ENCODE measurements at regions not wholly inside any gene's neighbourhood (a gene's known extent, or its start where the extent isn't known, plus 50 kb on each side); places are given as distances from the start of the nearest gene placed in this dataset.

DNA sequence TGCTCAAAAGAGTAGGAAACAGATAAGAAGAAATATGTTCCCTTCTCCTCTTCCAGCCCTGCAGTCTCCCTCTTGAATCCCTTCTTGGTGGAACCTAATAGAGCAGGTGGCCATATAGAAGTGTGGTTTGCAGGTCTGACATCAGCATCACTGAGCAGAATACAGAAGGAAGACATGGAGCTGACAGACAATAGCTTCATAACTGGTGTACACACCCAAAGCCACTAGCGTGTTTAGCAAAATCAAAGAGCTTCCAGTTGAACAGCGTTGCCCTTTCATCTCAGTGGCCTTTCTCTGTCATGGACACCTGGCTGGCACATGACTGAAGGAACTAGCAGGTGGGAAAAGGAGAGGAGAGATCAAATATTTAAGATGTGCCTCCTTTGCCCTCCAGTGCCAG lies 245.5 kb downstream of the BAMBI start:
- Mint-ChIP-seq H3K4me1 (no peaks in the 10 kb centered on the region), H3K9me3 (no peaks in the 10 kb centered on the region), H3K36me3 (no peaks in the 10 kb centered on the region), H3K27me3 (ENCODE audit: low read depth in 2 of 2) (peaks cover 2 to 16% of the 10 kb centered on the region in 2 donors), H3K4me3 (no peak overlapping the region), H3K27ac (no peak overlapping the region)
- Histone ChIP-seq H3K4me1 (ENCODE audit: control insufficient read depth, insufficient read depth, low read length) (no peaks in the 10 kb centered on the region), H3K9me3 (ENCODE audit: control insufficient read depth, insufficient read depth, low read length) (no peaks in the 10 kb centered on the region), H3K27ac (ENCODE audit: low read length) (no peak overlapping the region), H3K27me3 (ENCODE audit: control insufficient read depth, insufficient read depth, low read length) (no peaks in the 10 kb centered on the region), H3K4me3 (ENCODE audit: low read length) (no peak overlapping the region), H3K36me3 (ENCODE audit: control insufficient read depth, insufficient read depth, low read length) (no peaks in the 10 kb centered on the region)
- WGBS (ENCODE audit: insufficient coverage): 97% methylated on average over 2 of the region's 2 CpGs
- DNase-seq: no peak
- TF ChIP-seq, protein P1, sequence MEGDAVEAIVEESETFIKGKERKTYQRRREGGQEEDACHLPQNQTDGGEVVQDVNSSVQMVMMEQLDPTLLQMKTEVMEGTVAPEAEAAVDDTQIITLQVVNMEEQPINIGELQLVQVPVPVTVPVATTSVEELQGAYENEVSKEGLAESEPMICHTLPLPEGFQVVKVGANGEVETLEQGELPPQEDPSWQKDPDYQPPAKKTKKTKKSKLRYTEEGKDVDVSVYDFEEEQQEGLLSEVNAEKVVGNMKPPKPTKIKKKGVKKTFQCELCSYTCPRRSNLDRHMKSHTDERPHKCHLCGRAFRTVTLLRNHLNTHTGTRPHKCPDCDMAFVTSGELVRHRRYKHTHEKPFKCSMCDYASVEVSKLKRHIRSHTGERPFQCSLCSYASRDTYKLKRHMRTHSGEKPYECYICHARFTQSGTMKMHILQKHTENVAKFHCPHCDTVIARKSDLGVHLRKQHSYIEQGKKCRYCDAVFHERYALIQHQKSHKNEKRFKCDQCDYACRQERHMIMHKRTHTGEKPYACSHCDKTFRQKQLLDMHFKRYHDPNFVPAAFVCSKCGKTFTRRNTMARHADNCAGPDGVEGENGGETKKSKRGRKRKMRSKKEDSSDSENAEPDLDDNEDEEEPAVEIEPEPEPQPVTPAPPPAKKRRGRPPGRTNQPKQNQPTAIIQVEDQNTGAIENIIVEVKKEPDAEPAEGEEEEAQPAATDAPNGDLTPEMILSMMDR (IDR thresholded peaks at IDR 0.05): no peak
- intact Hi-C loops (cut with micrococcal nuclease): no loop called here
- ATAC-seq: no peak

GRCh38 chr10:28924717-28925116 lies 247.4 kb downstream of the BAMBI start:
- H3K27ac Mint-ChIP-seq: no peak overlapping the region
- no peak overlapping the region for H3K4me3 Mint-ChIP-seq
- TF ChIP-seq, protein P1 (IDR thresholded peaks at IDR 0.05): no peak
- H3K27ac ChIP-seq (ENCODE audit: low read length): no peak overlapping the region
- no peaks in the 10 kb centered on the region for H3K4me1 ChIP-seq (ENCODE audit: control insufficient read depth, insufficient read depth, low read length)
- DNase-seq: no peak
- H3K27me3 ChIP-seq (ENCODE audit: control insufficient read depth, insufficient read depth, low read length): no peaks in the 10 kb centered on the region
- no peaks in the 10 kb centered on the region for H3K9me3 ChIP-seq (ENCODE audit: control insufficient read depth, insufficient read depth, low read length)
- H3K4me3 ChIP-seq (ENCODE audit: low read length): no peak overlapping the region
- no peak for ATAC-seq
- intact Hi-C loops (cut with micrococcal nuclease): no loop called here
- H3K36me3 ChIP-seq (ENCODE audit: control insufficient read depth, insufficient read depth, low read length): no peaks in the 10 kb centered on the region
- WGBS (ENCODE audit: insufficient coverage): 53% methylated on average over 10 of the region's 10 CpGs
- no peaks in the 10 kb centered on the region for H3K4me1 Mint-ChIP-seq
- H3K9me3 Mint-ChIP-seq: no peaks in the 10 kb centered on the region
- H3K36me3 Mint-ChIP-seq: no peaks in the 10 kb centered on the region
- peaks cover 2 to 16% of the 10 kb centered on the region in 2 donors for H3K27me3 Mint-ChIP-seq (ENCODE audit: low read depth in 2 of 2)

DNA sequence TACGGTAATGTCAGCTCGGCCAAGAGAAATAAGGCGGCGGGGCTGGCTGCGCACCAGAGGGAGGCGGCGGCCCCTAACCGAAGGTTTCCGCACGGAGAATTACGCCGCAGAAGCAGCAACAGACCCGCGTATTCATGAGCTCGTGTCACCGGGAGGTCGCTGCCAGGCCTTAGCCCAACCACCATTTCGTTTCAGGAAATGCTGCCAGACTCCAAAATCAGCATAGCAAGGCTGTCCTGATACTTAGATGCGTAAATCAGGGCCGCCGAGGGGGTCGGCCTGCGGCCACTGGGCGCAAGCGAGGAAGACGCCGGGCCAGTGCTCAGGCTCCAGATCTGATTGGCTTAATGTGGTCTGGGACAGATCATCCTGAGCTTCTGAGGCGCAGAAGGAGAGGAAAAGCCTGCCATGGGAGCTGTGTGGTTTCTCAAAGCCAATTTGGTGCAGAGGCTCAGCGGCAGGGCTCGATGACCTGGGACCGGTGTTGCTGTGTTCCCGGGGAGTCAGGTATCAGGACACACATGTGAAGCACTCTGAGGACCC lies 247.9 kb downstream of the BAMBI start:
- TF ChIP-seq, protein P1 (IDR thresholded peaks at IDR 0.05): no peak
- Histone ChIP-seq H3K4me1 (ENCODE audit: control insufficient read depth, insufficient read depth, low read length) (no peaks in the 10 kb centered on the region), H3K27ac (ENCODE audit: low read length) (no peak overlapping the region), H3K36me3 (ENCODE audit: control insufficient read depth, insufficient read depth, low read length) (no peaks in the 10 kb centered on the region), H3K9me3 (ENCODE audit: control insufficient read depth, insufficient read depth, low read length) (no peaks in the 10 kb centered on the region), H3K4me3 (ENCODE audit: low read length) (no peak overlapping the region), H3K27me3 (ENCODE audit: control insufficient read depth, insufficient read depth, low read length) (no peaks in the 10 kb centered on the region)
- no peak for ATAC-seq
- Mint-ChIP-seq H3K4me3 (no peak overlapping the region), H3K27me3 (ENCODE audit: low read depth in 2 of 2) (peaks cover 2 to 16% of the 10 kb centered on the region in 2 donors), H3K9me3 (no peaks in the 10 kb centered on the region), H3K36me3 (no peaks in the 10 kb centered on the region), H3K27ac (no peak overlapping the region), H3K4me1 (no peaks in the 10 kb centered on the region)
- 50% methylated on average over 32 of the region's 32 CpGs for WGBS (ENCODE audit: insufficient coverage)
- no peak for DNase-seq
- intact Hi-C loops (cut with micrococcal nuclease): no loop called here

- 87% methylated on average over 3 of the region's 3 CpGs for WGBS (ENCODE audit: insufficient coverage)
- H3K4me1 Mint-ChIP-seq: no peaks in the 10 kb centered on the region
- H3K27me3 ChIP-seq (ENCODE audit: control insufficient read depth, insufficient read depth, low read length): no peaks in the 10 kb centered on the region
- H3K9me3 ChIP-seq (ENCODE audit: control insufficient read depth, insufficient read depth, low read length): no peaks in the 10 kb centered on the region
- no peaks in the 10 kb centered on the region for H3K36me3 Mint-ChIP-seq
- H3K27ac ChIP-seq (ENCODE audit: low read length): no peak overlapping the region
- no peak for ATAC-seq
- H3K4me3 Mint-ChIP-seq: no peak overlapping the region
- peaks cover 2 to 16% of the 10 kb centered on the region in 2 donors for H3K27me3 Mint-ChIP-seq (ENCODE audit: low read depth in 2 of 2)
- H3K27ac Mint-ChIP-seq: no peak overlapping the region
- no peaks in the 10 kb centered on the region for H3K4me1 ChIP-seq (ENCODE audit: control insufficient read depth, insufficient read depth, low read length)
- no peaks in the 10 kb centered on the region for H3K36me3 ChIP-seq (ENCODE audit: control insufficient read depth, insufficient read depth, low read length)
- TF ChIP-seq, protein P1 (IDR thresholded peaks at IDR 0.05): no peak
- no peaks in the 10 kb centered on the region for H3K9me3 Mint-ChIP-seq
- DNase-seq: no peak
- H3K4me3 ChIP-seq (ENCODE audit: low read length): no peak overlapping the region
- intact Hi-C loops (cut with micrococcal nuclease): no loop called here
These were observed 249.6 kb downstream of the BAMBI start for GRCh38 chr10:28926932-28927331.

Measured in natural killer cell (primary cell).